Stimulated activated naive B cell treated with anti-CD40 and anti-IgM and Interleukin-4, amounts not matched to agents 10 μg/mL and 1 μg/mL and 100 μg/mL, for 72 hours (primary cell): ENCODE measurements at regions not wholly inside any gene's neighbourhood (a gene's known extent, or its start where the extent isn't known, plus 50 kb on each side); places are given as distances from the start of the nearest gene placed in this dataset.
"Not testable (repeated sequence)": the region's sequence is repeated elsewhere in the genome, so short reads cannot be mapped to it uniquely, and the experiment has no call there.

Experiments used
- ATAC-seq, 2 donors: fragments of 150-1000 bp; cut with Tn5 transposase; replicated peaks; 2 replicates each; pipeline ENCODE4 v1.10.0; 2021; ENCODE audit warnings: moderate library complexity in 1 of 2
- DNase-seq: peaks from one replicate; pipeline ENCODE4 v3.0.0; 2021
- H3K27ac Mint-ChIP-seq: one replicate; pipeline ENCODE4 v1.8.0; 2022; ENCODE audit warnings: mild to moderate bottlenecking, mixed read lengths
- H3K27me3 Mint-ChIP-seq, 2 donors: one replicate each; pipeline ENCODE4 v1.8.0; 2022; ENCODE audit warnings: mixed read lengths in 2 of 2
- H3K36me3 Mint-ChIP-seq, 2 donors: one replicate each; pipeline ENCODE4 v1.8.0; 2022; ENCODE audit warnings: mixed read lengths in 2 of 2, mild to moderate bottlenecking in 1 of 2
- H3K4me1 Mint-ChIP-seq, 2 donors: one replicate each; pipeline ENCODE4 v1.8.0; 2022; ENCODE audit warnings: mixed read lengths in 2 of 2, mild to moderate bottlenecking in 1 of 2
- H3K4me3 Mint-ChIP-seq, 2 donors: one replicate each; pipeline ENCODE4 v1.8.0; 2022; ENCODE audit warnings: mild to moderate bottlenecking in 2 of 2, mixed read lengths in 2 of 2, moderate library complexity in 1 of 2
- H3K9me3 Mint-ChIP-seq, 2 donors: one replicate each; pipeline ENCODE4 v1.8.0; 2022; ENCODE audit warnings: mixed read lengths in 2 of 2, mild to moderate bottlenecking in 1 of 2

GRCh38 chr16:55055262-55055661, 124.6 kb downstream of the IRX5 start:
- Mint-ChIP-seq H3K4me1 (peaks cover 0 to 8% of the 10 kb centered on the region in 2 donors), H3K27ac (no peak overlapping the region), H3K9me3 (peaks cover 0 to 4% of the 10 kb centered on the region in 2 donors), H3K27me3 (peaks cover 54 to 64% of the 10 kb centered on the region in 2 donors), H3K4me3 (no peak overlapping the region), H3K36me3 (no peaks in the 10 kb centered on the region)
- DNase-seq (no peak), ATAC-seq (no peak)

GRCh38 chr16:55056585-55057401, 126.1 kb downstream of the IRX5 start:
- Mint-ChIP-seq H3K27ac (no peak overlapping the region), H3K4me3 (no peak overlapping the region), H3K4me1 (peaks cover 0 to 8% of the 10 kb centered on the region in 2 donors), H3K27me3 (peaks cover 60 to 67% of the 10 kb centered on the region in 2 donors), H3K36me3 (no peaks in the 10 kb centered on the region), H3K9me3 (peaks cover 0 to 4% of the 10 kb centered on the region in 2 donors)
- ATAC-seq = no peak
- no peak for DNase-seq

GRCh38 chr16:55057866-55058265, 127.2 kb downstream of the IRX5 start:
- Mint-ChIP-seq H3K27ac (no peak overlapping the region), H3K36me3 (no peaks in the 10 kb centered on the region), H3K4me3 (no peak overlapping the region), H3K27me3 (peaks cover 63 to 69% of the 10 kb centered on the region in 2 donors), H3K9me3 (peaks cover 0 to 4% of the 10 kb centered on the region in 2 donors), H3K4me1 (peaks cover 0 to 8% of the 10 kb centered on the region in 2 donors)
- ATAC-seq (no peak), DNase-seq (no peak)

- H3K9me3 Mint-ChIP-seq = peaks cover 0 to 4% of the 10 kb centered on the region in 2 donors
- H3K4me3 Mint-ChIP-seq = no peak overlapping the region
- H3K4me1 Mint-ChIP-seq = peaks cover 0 to 8% of the 10 kb centered on the region in 2 donors
- H3K27me3 Mint-ChIP-seq = peaks cover 68 to 69% of the 10 kb centered on the region in 2 donors
- no peak overlapping the region for H3K27ac Mint-ChIP-seq
- DNase-seq (no peak), ATAC-seq (no peak)
- H3K36me3 Mint-ChIP-seq = no peaks in the 10 kb centered on the region
Observed at GRCh38 chr16:55058576-55058975, 127.9 kb downstream of the IRX5 start.

GRCh38 chr16:55059146-55059545, 128.5 kb downstream of the IRX5 start:
- Mint-ChIP-seq H3K27me3 (peaks cover 67 to 68% of the 10 kb centered on the region in 2 donors), H3K36me3 (no peaks in the 10 kb centered on the region), H3K4me3 (no peak overlapping the region), H3K9me3 (peaks cover 0 to 4% of the 10 kb centered on the region in 2 donors), H3K27ac (no peak overlapping the region), H3K4me1 (peaks cover 0 to 8% of the 10 kb centered on the region in 2 donors)
- no peak for ATAC-seq
- DNase-seq = no peak

- peaks cover 0 to 2% of the 10 kb centered on the region in 2 donors for H3K9me3 Mint-ChIP-seq
- no peak for ATAC-seq
- no peak overlapping the region for H3K27ac Mint-ChIP-seq
- H3K4me3 Mint-ChIP-seq = no peak overlapping the region
- peaks cover 0 to 8% of the 10 kb centered on the region in 2 donors for H3K4me1 Mint-ChIP-seq
- H3K36me3 Mint-ChIP-seq = no peaks in the 10 kb centered on the region
- peaks cover 48 to 50% of the 10 kb centered on the region in 2 donors for H3K27me3 Mint-ChIP-seq
- DNase-seq = no peak
Observed at GRCh38 chr16:55061126-55061525, 130.5 kb downstream of the IRX5 start.

- ATAC-seq = no peak
- H3K4me3 Mint-ChIP-seq = no peak overlapping the region
- H3K36me3 Mint-ChIP-seq = no peaks in the 10 kb centered on the region
- no peak overlapping the region for H3K27ac Mint-ChIP-seq
- H3K27me3 Mint-ChIP-seq = peaks cover 35 to 37% of the 10 kb centered on the region in 2 donors
- no peaks in the 10 kb centered on the region for H3K4me1 Mint-ChIP-seq
- no peak for DNase-seq
- H3K9me3 Mint-ChIP-seq = peaks cover 0 to 2% of the 10 kb centered on the region in 2 donors
Observed at GRCh38 chr16:55062442-55062841, 131.8 kb downstream of the IRX5 start.

GRCh38 chr16:55072976-55073375, 142.3 kb downstream of the IRX5 start:
- H3K4me3 Mint-ChIP-seq = no peak overlapping the region
- no peaks in the 10 kb centered on the region for H3K36me3 Mint-ChIP-seq
- no peak overlapping the region for H3K27ac Mint-ChIP-seq
- peaks cover 0 to 4% of the 10 kb centered on the region in 2 donors for H3K27me3 Mint-ChIP-seq
- no peaks in the 10 kb centered on the region for H3K4me1 Mint-ChIP-seq
- DNase-seq = no peak
- ATAC-seq = no peak
- peaks cover 0 to 3% of the 10 kb centered on the region in 2 donors for H3K9me3 Mint-ChIP-seq

- no peak overlapping the region for H3K4me3 Mint-ChIP-seq
- peaks cover 0 to 4% of the 10 kb centered on the region in 2 donors for H3K27me3 Mint-ChIP-seq
- H3K36me3 Mint-ChIP-seq = no peaks in the 10 kb centered on the region
- ATAC-seq (no peak), DNase-seq (no peak)
- no peaks in the 10 kb centered on the region for H3K4me1 Mint-ChIP-seq
- H3K9me3 Mint-ChIP-seq = peaks cover 0 to 3% of the 10 kb centered on the region in 2 donors
- H3K27ac Mint-ChIP-seq = no peak overlapping the region
Observed at GRCh38 chr16:55073830-55074229, 143.2 kb downstream of the IRX5 start.

- H3K4me1 Mint-ChIP-seq, H3K27ac Mint-ChIP-seq, H3K4me3 Mint-ChIP-seq, DNase-seq, H3K27me3 Mint-ChIP-seq, H3K36me3 Mint-ChIP-seq, H3K9me3 Mint-ChIP-seq, ATAC-seq: not testable (repeated sequence)
Observed at GRCh38 chr16:55075208-55075607, 144.5 kb downstream of the IRX5 start.

GRCh38 chr16:55076053-55076452, 145.4 kb downstream of the IRX5 start:
- no peak overlapping the region for H3K4me3 Mint-ChIP-seq
- no peak overlapping the region for H3K27ac Mint-ChIP-seq
- H3K9me3 Mint-ChIP-seq = peaks cover 0 to 3% of the 10 kb centered on the region in 2 donors
- DNase-seq (no peak), ATAC-seq (no peak)
- no peaks in the 10 kb centered on the region for H3K36me3 Mint-ChIP-seq
- H3K4me1 Mint-ChIP-seq = no peaks in the 10 kb centered on the region
- H3K27me3 Mint-ChIP-seq = peaks cover 0 to 4% of the 10 kb centered on the region in 2 donors

- Mint-ChIP-seq H3K27ac (no peak overlapping the region), H3K36me3 (no peaks in the 10 kb centered on the region), H3K4me1 (no peaks in the 10 kb centered on the region), H3K9me3 (peaks cover 3 to 4% of the 10 kb centered on the region in 2 donors), H3K27me3 (peaks cover 0 to 4% of the 10 kb centered on the region in 2 donors), H3K4me3 (no peak overlapping the region)
- no peak for DNase-seq
- ATAC-seq = no peak
Observed at GRCh38 chr16:55077266-55077665, 146.6 kb downstream of the IRX5 start.

- Mint-ChIP-seq H3K27me3 (peaks cover 0 to 4% of the 10 kb centered on the region in 2 donors), H3K4me3 (no peak overlapping the region), H3K27ac (no peak overlapping the region), H3K4me1 (no peaks in the 10 kb centered on the region), H3K9me3 (peaks cover 0 to 4% of the 10 kb centered on the region in 2 donors), H3K36me3 (no peaks in the 10 kb centered on the region)
- ATAC-seq (no peak), DNase-seq (no peak)
Observed at GRCh38 chr16:55078153-55078552, 147.5 kb downstream of the IRX5 start.

- Mint-ChIP-seq H3K4me3 (no peak overlapping the region), H3K27ac (no peak overlapping the region), H3K27me3 (peaks cover 0 to 4% of the 10 kb centered on the region in 2 donors), H3K36me3 (no peaks in the 10 kb centered on the region), H3K9me3 (peaks cover 0 to 4% of the 10 kb centered on the region in 2 donors), H3K4me1 (no peaks in the 10 kb centered on the region)
- no peak for DNase-seq
- no peak for ATAC-seq
Observed at GRCh38 chr16:55078699-55079410, 148.2 kb downstream of the IRX5 start.
